HL-60 (cell line): ENCODE measurements at regions not wholly inside any gene's neighbourhood (a gene's known extent, or its start where the extent isn't known, plus 50 kb on each side); places are given as distances from the start of the nearest gene placed in this dataset.

Experiments used
- GABPA ChIP-seq: IDR thresholded peaks from 2 replicates; pipeline ENCODE4 v1.6.1; 2012; ENCODE audit warnings: low read depth
- POLR2AphosphoS5 ChIP-seq: IDR thresholded peaks from 2 replicates; pipeline ENCODE4 v1.6.1; 2012; ENCODE audit warnings: low read depth
- TF ChIP-seq, protein P1 (sequence below): IDR thresholded peaks from one replicate; pipeline ENCODE4 v1.5.1; 2011; ENCODE audit warnings: low read length, control low read depth, inconsistent platforms; ENCODE audit not compliant: insufficient read depth

DNA sequence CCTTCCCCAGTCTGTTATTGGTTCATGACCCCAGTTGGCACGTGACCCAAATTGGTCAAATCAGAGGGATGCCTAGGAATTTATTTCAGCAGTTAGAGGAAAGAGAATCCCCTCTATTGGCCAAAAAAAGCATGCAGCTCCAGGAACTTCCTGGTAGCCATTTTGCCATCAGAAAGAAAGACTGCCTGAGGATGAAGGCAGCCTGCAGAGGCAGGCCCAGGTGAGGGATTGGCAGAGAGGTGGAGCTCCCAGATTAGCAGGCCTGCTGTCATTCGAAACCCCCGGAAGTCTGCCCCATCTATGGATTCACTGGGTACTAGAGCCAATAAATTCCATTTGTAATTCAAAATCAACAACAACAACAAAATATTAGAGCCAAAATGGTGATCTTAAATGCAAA lies 207.6 kb downstream of the CWF19L2 start:
- TF ChIP-seq, protein P1, sequence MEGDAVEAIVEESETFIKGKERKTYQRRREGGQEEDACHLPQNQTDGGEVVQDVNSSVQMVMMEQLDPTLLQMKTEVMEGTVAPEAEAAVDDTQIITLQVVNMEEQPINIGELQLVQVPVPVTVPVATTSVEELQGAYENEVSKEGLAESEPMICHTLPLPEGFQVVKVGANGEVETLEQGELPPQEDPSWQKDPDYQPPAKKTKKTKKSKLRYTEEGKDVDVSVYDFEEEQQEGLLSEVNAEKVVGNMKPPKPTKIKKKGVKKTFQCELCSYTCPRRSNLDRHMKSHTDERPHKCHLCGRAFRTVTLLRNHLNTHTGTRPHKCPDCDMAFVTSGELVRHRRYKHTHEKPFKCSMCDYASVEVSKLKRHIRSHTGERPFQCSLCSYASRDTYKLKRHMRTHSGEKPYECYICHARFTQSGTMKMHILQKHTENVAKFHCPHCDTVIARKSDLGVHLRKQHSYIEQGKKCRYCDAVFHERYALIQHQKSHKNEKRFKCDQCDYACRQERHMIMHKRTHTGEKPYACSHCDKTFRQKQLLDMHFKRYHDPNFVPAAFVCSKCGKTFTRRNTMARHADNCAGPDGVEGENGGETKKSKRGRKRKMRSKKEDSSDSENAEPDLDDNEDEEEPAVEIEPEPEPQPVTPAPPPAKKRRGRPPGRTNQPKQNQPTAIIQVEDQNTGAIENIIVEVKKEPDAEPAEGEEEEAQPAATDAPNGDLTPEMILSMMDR = no peak
- TF ChIP-seq POLR2AphosphoS5 (no peak), GABPA (no peak)
